Peyer's patch (tissue), 4 donors: ENCODE measurements at regions not wholly inside any gene's neighbourhood (a gene's known extent, or its start where the extent isn't known, plus 50 kb on each side); places are given as distances from the start of the nearest gene placed in this dataset.

Experiments
- POLR2A ChIP-seq, 2 donors: fragments of 450-650 bp; IDR thresholded peaks; one replicate each; pipeline ENCODE4 v1.5.1; 2017; ENCODE audit warnings: antibody characterized with exemption in 2 of 2, mild to moderate bottlenecking in 2 of 2, moderate library complexity in 2 of 2
- TF ChIP-seq, protein P1 (sequence below), 6 experiments: fragments of 450-650 bp in 4 of 6; fragments of 200-600 bp in 2 of 6; sonication (generic) in 1 of 6; IDR thresholded peaks; one replicate each; pipeline ENCODE4 v1.5.1; 2017 to 2019; ENCODE audit warnings: antibody characterized with exemption in 6 of 6, mild to moderate bottlenecking in 3 of 6, moderate library complexity in 1 of 6

- TF ChIP-seq, protein P1, sequence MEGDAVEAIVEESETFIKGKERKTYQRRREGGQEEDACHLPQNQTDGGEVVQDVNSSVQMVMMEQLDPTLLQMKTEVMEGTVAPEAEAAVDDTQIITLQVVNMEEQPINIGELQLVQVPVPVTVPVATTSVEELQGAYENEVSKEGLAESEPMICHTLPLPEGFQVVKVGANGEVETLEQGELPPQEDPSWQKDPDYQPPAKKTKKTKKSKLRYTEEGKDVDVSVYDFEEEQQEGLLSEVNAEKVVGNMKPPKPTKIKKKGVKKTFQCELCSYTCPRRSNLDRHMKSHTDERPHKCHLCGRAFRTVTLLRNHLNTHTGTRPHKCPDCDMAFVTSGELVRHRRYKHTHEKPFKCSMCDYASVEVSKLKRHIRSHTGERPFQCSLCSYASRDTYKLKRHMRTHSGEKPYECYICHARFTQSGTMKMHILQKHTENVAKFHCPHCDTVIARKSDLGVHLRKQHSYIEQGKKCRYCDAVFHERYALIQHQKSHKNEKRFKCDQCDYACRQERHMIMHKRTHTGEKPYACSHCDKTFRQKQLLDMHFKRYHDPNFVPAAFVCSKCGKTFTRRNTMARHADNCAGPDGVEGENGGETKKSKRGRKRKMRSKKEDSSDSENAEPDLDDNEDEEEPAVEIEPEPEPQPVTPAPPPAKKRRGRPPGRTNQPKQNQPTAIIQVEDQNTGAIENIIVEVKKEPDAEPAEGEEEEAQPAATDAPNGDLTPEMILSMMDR (IDR thresholded peaks at IDR 0.05) = no peak
- no peak for TF ChIP-seq POLR2A (IDR thresholded peaks at IDR 0.05)
These were observed 207.6 kb downstream of the SOX3 start for GRCh38 chrX:140297273-140297672.
